Tongue (tissue), 1 donor: ENCODE measurements at regions not wholly inside any gene's neighbourhood (a gene's known extent, or its start where the extent isn't known, plus 50 kb on each side); places are given as distances from the start of the nearest gene placed in this dataset.
"Not testable (repeated sequence)": the region's sequence is repeated elsewhere in the genome, so short reads cannot be mapped to it uniquely, and the experiment has no call there.

ENCODE experiments used
- DNase-seq: peaks from one replicate; pipeline ENCODE4 v3.0.0-alpha.2; 2015

GRCh38 chr13:111413407-111414187 is 93.2 kb downstream of the TEX29 start:
- no peak for DNase-seq

GRCh38 chr13:111414341-111414740 is 93.9 kb downstream of the TEX29 start:
- DNase-seq: no peak

GRCh38 chr13:111415246-111415645 is 94.8 kb downstream of the TEX29 start:
- DNase-seq: no peak

GRCh38 chr13:111415765-111416164 is 95.3 kb downstream of the TEX29 start:
- no peak for DNase-seq

GRCh38 chr13:111418101-111418500 is 97.7 kb downstream of the TEX29 start:
- no peak for DNase-seq

GRCh38 chr13:111420113-111420876 is 99.9 kb downstream of the TEX29 start:
- no peak for DNase-seq

- DNase-seq: no peak
Observed at GRCh38 chr13:111421216-111421615, 100.8 kb downstream of the TEX29 start.

- DNase-seq: no peak
Observed at GRCh38 chr13:111422348-111422747, 101.9 kb downstream of the TEX29 start.

GRCh38 chr13:111423168-111423785 is 102.8 kb downstream of the TEX29 start:
- DNase-seq: no peak

- no peak for DNase-seq
Observed at GRCh38 chr13:111424134-111424533, 103.7 kb downstream of the TEX29 start.

GRCh38 chr13:111425326-111425725 is 104.9 kb downstream of the TEX29 start:
- DNase-seq: no peak

- peak; percentile 67 for DNase-seq
Observed at GRCh38 chr13:111429064-111429558, 108.7 kb downstream of the TEX29 start.

- no peak for DNase-seq
Observed at GRCh38 chr13:111431206-111431605, 110.8 kb downstream of the TEX29 start.

- no peak for DNase-seq
Observed at GRCh38 chr13:111434578-111435159, 114.2 kb downstream of the TEX29 start.

- no peak for DNase-seq
Observed at GRCh38 chr13:111436446-111436845, 116.0 kb downstream of the TEX29 start.

GRCh38 chr13:111437417-111437816 is 117.0 kb downstream of the TEX29 start:
- DNase-seq: no peak

- no peak for DNase-seq
Observed at GRCh38 chr13:111437856-111438547, 117.6 kb downstream of the TEX29 start.

GRCh38 chr13:111440492-111440891 is 120.0 kb downstream of the TEX29 start:
- DNase-seq: not testable (repeated sequence)

GRCh38 chr13:111443981-111444380 is 123.5 kb downstream of the TEX29 start:
- DNase-seq: no peak

- DNase-seq: no peak
Observed at GRCh38 chr13:111448504-111448903, 128.1 kb downstream of the TEX29 start.

- no peak for DNase-seq
Observed at GRCh38 chr13:111449041-111449440, 128.6 kb downstream of the TEX29 start.

GRCh38 chr13:111451402-111451801 is 131.0 kb downstream of the TEX29 start:
- DNase-seq: no peak
